ENCODE measurements at regions not wholly inside any gene's neighbourhood (a gene's known extent, or its start where the extent isn't known, plus 50 kb on each side); places are given as distances from the start of the nearest gene placed in this dataset.

DNA sequence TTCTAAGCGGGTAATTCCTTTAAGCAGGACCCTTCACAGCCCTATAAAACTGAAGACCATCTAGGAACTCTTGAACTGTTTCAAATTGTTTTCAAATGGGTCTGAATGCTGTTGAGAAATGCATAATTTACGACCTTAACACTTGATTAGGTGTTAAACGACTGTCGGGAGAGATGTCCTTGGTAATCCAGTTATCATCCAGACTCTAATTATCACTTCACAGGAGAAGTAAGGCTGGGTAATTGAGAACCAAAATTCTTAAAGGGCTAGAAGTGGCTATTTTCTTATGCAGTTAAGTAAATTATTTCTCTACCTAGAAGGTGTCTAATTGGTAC is 276.7 kb upstream of the TBC1D5 start:
- DNase-seq (ENCODE audit: extremely low spot score, unreplicated experiment): no peak

DNA sequence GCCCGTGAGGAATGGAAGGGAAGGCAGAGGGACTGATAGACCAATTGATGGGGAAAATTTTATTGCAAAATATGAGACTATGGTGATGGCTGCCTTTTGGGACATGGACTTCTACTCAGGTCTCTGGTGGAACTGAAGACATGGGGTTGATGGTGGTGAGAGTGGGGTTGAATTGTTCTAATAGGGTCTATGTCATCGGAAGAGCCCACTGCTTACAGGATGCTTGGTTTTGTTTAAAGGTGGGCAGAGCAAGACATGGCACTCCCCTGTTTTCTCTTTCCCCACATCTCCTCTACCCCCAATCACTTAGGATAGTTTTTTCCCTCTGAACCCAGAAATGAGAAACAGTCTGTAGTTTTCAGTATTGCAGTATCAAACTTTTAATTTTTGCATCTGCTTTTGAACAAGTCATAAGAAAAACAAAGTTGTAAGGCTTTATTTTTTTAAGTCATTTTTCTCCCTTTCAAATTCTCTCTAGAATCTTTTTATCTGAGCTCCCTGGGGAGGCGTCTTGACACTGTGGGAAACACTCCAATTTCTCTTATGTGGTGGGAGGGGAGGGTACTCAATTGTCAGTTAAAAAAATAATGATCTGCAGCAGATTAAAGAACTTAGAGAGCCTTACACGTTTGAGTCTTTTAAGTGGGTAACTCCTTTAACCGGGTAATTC is 276.2 kb upstream of the TBC1D5 start:
- DNase-seq (ENCODE audit: extremely low spot score, unreplicated experiment): no peak
- Mint-ChIP-seq H3K27me3 (ENCODE audit: unreplicated experiment) (no peaks in the 10 kb centered on the region), H3K36me3 (ENCODE audit: unreplicated experiment) (peaks cover 3% of the 10 kb centered on the region), H3K27ac (ENCODE audit: unreplicated experiment) (no peak overlapping the region), H3K9me3 (ENCODE audit: unreplicated experiment) (no peaks in the 10 kb centered on the region), H3K4me1 (ENCODE audit: unreplicated experiment) (peaks cover 15% of the 10 kb centered on the region), H3K4me3 (ENCODE audit: unreplicated experiment) (no peak overlapping the region)
- TF ChIP-seq, protein P1, sequence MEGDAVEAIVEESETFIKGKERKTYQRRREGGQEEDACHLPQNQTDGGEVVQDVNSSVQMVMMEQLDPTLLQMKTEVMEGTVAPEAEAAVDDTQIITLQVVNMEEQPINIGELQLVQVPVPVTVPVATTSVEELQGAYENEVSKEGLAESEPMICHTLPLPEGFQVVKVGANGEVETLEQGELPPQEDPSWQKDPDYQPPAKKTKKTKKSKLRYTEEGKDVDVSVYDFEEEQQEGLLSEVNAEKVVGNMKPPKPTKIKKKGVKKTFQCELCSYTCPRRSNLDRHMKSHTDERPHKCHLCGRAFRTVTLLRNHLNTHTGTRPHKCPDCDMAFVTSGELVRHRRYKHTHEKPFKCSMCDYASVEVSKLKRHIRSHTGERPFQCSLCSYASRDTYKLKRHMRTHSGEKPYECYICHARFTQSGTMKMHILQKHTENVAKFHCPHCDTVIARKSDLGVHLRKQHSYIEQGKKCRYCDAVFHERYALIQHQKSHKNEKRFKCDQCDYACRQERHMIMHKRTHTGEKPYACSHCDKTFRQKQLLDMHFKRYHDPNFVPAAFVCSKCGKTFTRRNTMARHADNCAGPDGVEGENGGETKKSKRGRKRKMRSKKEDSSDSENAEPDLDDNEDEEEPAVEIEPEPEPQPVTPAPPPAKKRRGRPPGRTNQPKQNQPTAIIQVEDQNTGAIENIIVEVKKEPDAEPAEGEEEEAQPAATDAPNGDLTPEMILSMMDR (IDR thresholded peaks at IDR 0.05): no peak

More for the DNA sequence above, 276.7 kb upstream of the TBC1D5 start:
- Mint-ChIP-seq H3K27me3 (ENCODE audit: unreplicated experiment) (no peaks in the 10 kb centered on the region), H3K4me3 (ENCODE audit: unreplicated experiment) (no peak overlapping the region), H3K9me3 (ENCODE audit: unreplicated experiment) (no peaks in the 10 kb centered on the region), H3K27ac (ENCODE audit: unreplicated experiment) (no peak overlapping the region), H3K36me3 (ENCODE audit: unreplicated experiment) (peaks cover 3% of the 10 kb centered on the region), H3K4me1 (ENCODE audit: unreplicated experiment) (peaks cover 15% of the 10 kb centered on the region)
- TF ChIP-seq, protein P1 (IDR thresholded peaks at IDR 0.05): no peak

DNA sequence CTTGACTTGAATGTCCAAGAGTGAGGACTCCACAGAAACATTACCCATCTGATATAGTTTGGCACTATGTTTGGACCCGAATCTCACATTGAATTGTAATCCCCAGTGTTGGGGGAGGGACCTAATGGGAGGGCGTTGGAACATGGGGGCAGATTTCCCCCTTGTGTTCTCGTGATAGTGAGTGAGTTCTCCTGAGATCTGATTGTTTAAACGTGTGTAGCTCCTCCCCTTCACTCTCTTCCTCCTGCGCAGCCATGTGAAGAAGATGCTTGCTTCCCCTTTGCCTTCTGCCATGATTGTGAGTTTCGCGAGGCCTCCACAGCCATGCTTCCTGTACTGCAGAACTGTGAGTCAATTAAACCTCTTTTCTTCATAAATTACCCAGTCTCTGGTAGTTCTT is 273.9 kb upstream of the TBC1D5 start:
- H3K36me3 Mint-ChIP-seq (ENCODE audit: unreplicated experiment): peaks cover 3% of the 10 kb centered on the region
- peaks cover 15% of the 10 kb centered on the region for H3K4me1 Mint-ChIP-seq (ENCODE audit: unreplicated experiment)
- TF ChIP-seq, protein P1 (IDR thresholded peaks at IDR 0.05): no peak
- DNase-seq (ENCODE audit: extremely low spot score, unreplicated experiment): no peak
- no peak overlapping the region for H3K27ac Mint-ChIP-seq (ENCODE audit: unreplicated experiment)
- H3K27me3 Mint-ChIP-seq (ENCODE audit: unreplicated experiment): no peaks in the 10 kb centered on the region
- H3K9me3 Mint-ChIP-seq (ENCODE audit: unreplicated experiment): no peaks in the 10 kb centered on the region
- no peak overlapping the region for H3K4me3 Mint-ChIP-seq (ENCODE audit: unreplicated experiment)

DNA sequence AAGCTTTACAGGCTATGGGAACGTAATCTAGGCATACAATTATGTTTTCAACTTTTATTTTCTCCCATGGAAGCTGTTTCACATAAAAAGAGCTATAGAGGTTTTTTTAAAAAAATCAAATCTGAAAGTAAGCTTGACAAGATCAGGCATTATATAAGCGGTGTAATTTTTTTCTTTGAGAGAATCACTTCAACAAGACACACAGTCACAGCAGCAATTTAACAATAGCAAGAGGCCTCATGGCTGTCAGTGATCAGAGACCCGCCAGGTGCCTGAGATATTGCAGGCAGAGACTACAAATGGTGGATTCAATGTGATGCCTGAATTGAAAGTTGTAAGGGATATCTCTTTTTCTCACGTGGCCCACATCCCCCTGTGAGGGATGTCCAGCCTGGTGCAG is 270.5 kb upstream of the TBC1D5 start:
- TF ChIP-seq, protein P1 (IDR thresholded peaks at IDR 0.05): no peak
- Mint-ChIP-seq H3K27me3 (ENCODE audit: unreplicated experiment) (no peaks in the 10 kb centered on the region), H3K27ac (ENCODE audit: unreplicated experiment) (no peak overlapping the region), H3K4me3 (ENCODE audit: unreplicated experiment) (no peak overlapping the region), H3K4me1 (ENCODE audit: unreplicated experiment) (peaks cover 2% of the 10 kb centered on the region), H3K9me3 (ENCODE audit: unreplicated experiment) (no peaks in the 10 kb centered on the region), H3K36me3 (ENCODE audit: unreplicated experiment) (peaks cover 3% of the 10 kb centered on the region)
- no peak for DNase-seq (ENCODE audit: extremely low spot score, unreplicated experiment)

DNA sequence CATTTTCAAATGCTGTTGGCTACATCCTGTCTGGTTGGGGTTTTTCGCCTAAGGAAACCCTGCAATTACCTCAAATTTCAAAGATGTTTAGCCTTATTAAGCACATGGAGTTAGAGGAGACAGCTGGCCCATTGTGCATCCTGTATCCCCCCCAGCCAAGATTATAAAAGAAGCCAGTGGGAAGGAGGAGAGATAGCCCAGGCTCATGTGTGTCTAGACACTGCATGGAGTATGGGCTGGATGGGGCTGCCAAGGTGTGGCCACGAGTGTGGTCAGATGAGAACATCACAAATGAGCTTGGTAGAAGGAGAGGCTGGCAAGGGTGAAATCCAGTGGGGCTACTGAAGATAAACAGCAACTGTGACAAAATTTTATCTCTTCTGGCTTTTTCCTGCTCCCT is 270.0 kb upstream of the TBC1D5 start:
- TF ChIP-seq, protein P1 (IDR thresholded peaks at IDR 0.05): no peak
- no peak overlapping the region for H3K27ac Mint-ChIP-seq (ENCODE audit: unreplicated experiment)
- no peak for DNase-seq (ENCODE audit: extremely low spot score, unreplicated experiment)
- no peak overlapping the region for H3K4me3 Mint-ChIP-seq (ENCODE audit: unreplicated experiment)
- H3K27me3 Mint-ChIP-seq (ENCODE audit: unreplicated experiment): no peaks in the 10 kb centered on the region
- H3K9me3 Mint-ChIP-seq (ENCODE audit: unreplicated experiment): no peaks in the 10 kb centered on the region
- H3K36me3 Mint-ChIP-seq (ENCODE audit: unreplicated experiment): peaks cover 2% of the 10 kb centered on the region
- peaks cover 2% of the 10 kb centered on the region for H3K4me1 Mint-ChIP-seq (ENCODE audit: unreplicated experiment)
